ENCODE measurements at regions not wholly inside any gene's neighbourhood (a gene's known extent, or its start where the extent isn't known, plus 50 kb on each side); places are given as distances from the start of the nearest gene placed in this dataset.
"Not testable (repeated sequence)": the region's sequence is repeated elsewhere in the genome, so short reads cannot be mapped to it uniquely, and the experiment has no call there.

- DNase-seq, result no peak
Observed at GRCh38 chr12:20097626-20098025, 270.7 kb upstream of the PDE3A start.

- DNase-seq, result no peak
Observed at GRCh38 chr12:20099395-20100183, 268.7 kb upstream of the PDE3A start.

GRCh38 chr12:20101046-20101445 lies 267.3 kb upstream of the PDE3A start:
- DNase-seq, result no peak

GRCh38 chr12:20105943-20106342 lies 262.4 kb upstream of the PDE3A start:
- DNase-seq, result no peak

GRCh38 chr12:20109676-20110075 lies 258.7 kb upstream of the PDE3A start:
- no peak for DNase-seq

GRCh38 chr12:20115371-20115770 lies 253.0 kb upstream of the PDE3A start:
- DNase-seq, result not testable (repeated sequence)

GRCh38 chr12:20119596-20120402 lies 248.5 kb upstream of the PDE3A start:
- DNase-seq, result no peak

- no peak for DNase-seq
Observed at GRCh38 chr12:20120403-20120725, 248.0 kb upstream of the PDE3A start.

GRCh38 chr12:20122274-20122673 lies 246.1 kb upstream of the PDE3A start:
- no peak for DNase-seq

- no peak for DNase-seq
Observed at GRCh38 chr12:20123465-20123864, 244.9 kb upstream of the PDE3A start.

- no peak for DNase-seq
Observed at GRCh38 chr12:20125276-20125798, 243.0 kb upstream of the PDE3A start.

GRCh38 chr12:20126601-20127000 lies 241.7 kb upstream of the PDE3A start:
- no peak for DNase-seq

- DNase-seq, result no peak
Observed at GRCh38 chr12:20127413-20127812, 240.9 kb upstream of the PDE3A start.

- DNase-seq, result no peak
Observed at GRCh38 chr12:20128928-20129327, 239.4 kb upstream of the PDE3A start.

GRCh38 chr12:20132818-20133217 lies 235.5 kb upstream of the PDE3A start:
- DNase-seq, result no peak

- no peak for DNase-seq
Observed at GRCh38 chr12:20134652-20135051, 233.7 kb upstream of the PDE3A start.

- DNase-seq, result no peak
Observed at GRCh38 chr12:20140751-20141150, 227.6 kb upstream of the PDE3A start.

- DNase-seq, result no peak
Observed at GRCh38 chr12:20142316-20142715, 226.0 kb upstream of the PDE3A start.

GRCh38 chr12:20142956-20143355 lies 225.4 kb upstream of the PDE3A start:
- no peak for DNase-seq

GRCh38 chr12:20144341-20144740 lies 224.0 kb upstream of the PDE3A start:
- DNase-seq, result no peak

- DNase-seq, result no peak
Observed at GRCh38 chr12:20148241-20148640, 220.1 kb upstream of the PDE3A start.

- DNase-seq, result no peak
Observed at GRCh38 chr12:20150835-20151422, 217.4 kb upstream of the PDE3A start.

- DNase-seq, result no peak
Observed at GRCh38 chr12:20154052-20154451, 214.3 kb upstream of the PDE3A start.

- DNase-seq, result no peak
Observed at GRCh38 chr12:20155374-20155773, 213.0 kb upstream of the PDE3A start.
